Medulla oblongata (tissue), 1 donor: ENCODE measurements at regions not wholly inside any gene's neighbourhood (a gene's known extent, or its start where the extent isn't known, plus 50 kb on each side); places are given as distances from the start of the nearest gene placed in this dataset.
"Not testable (repeated sequence)": the region's sequence is repeated elsewhere in the genome, so short reads cannot be mapped to it uniquely, and the experiment has no call there.

Experiments
- DNase-seq: peaks from one replicate; pipeline ENCODE4 v3.0.0-alpha.2; 2015; ENCODE audit errors: extremely low spot score

DNA sequence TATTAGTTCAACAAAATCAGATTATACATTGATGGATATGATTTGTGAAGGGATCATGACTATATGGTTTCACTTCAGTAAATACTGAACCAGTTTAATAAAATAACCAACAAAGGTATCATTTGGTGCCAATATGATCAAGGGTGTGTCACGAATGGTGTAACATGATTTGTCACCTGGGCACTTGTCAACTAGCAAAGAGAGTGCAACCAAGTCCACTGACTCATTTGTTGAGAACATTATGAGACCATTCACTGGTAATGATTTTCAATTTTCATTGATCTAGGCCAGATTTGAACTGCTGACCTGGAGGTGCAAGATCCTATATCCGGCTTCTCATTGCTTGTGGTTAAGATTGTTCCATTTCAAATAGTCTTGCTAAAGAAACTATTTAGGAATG is 1037.9 kb downstream of the ROBO2 start:
- no peak for DNase-seq

DNA sequence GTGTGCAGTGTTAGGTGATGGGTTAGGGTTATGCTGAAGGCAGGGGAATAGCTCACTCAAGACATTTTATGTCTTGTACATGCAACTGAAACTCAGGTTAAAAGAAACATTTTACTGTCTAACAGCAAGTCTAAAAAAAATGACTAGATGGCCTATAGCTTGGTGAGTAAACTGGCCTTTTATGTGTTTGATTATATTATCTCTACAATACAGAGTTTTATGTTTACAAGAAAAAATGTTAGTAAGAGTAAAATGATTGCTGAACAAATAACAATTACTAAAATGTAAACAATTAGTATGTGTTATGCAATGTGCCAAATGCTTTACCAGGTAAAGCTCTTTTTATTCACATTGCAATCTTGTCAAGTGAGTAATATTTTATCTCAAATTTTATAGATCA is 1039.6 kb downstream of the ROBO2 start:
- DNase-seq = no peak

- no peak for DNase-seq
Observed at GRCh38 chr3:78086150-78086549, 1046.3 kb downstream of the ROBO2 start.

DNA sequence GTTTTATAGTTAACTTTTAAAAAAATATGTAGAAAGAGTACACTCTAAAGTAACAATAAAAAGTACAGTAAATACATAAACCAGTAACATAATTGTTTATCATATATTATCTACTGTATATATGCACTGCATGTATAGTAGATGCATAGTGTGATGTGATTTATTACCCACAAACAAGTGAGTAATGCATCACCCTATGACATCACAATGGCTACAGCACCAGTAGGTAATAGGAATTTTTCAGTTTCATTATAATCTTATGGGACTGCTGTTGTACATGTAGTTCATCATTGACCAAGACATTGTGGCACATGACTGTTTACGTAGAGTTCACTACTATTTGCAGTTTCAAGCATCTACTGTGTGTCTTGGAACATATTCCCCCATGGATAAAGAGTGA is 1047.2 kb downstream of the ROBO2 start:
- DNase-seq = no peak

DNA sequence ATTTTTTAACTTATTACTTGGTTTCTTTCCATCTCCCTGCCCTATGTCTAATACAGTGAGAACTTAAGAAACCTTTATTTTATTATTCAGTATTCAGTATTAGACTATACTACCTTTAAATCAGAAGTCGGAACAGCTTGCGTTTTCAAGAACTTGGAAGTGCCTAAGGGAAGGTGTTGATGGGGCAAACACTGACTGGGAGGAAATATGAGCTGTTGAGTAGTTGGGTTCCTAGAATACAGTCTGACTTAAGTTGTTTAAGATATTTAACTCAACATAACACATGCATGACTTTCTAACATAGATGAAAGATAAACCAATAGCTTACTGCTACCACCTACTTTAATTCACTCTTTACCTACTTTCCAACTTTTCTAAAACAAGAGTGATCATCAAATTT is 1048.1 kb downstream of the ROBO2 start:
- DNase-seq = no peak

DNA sequence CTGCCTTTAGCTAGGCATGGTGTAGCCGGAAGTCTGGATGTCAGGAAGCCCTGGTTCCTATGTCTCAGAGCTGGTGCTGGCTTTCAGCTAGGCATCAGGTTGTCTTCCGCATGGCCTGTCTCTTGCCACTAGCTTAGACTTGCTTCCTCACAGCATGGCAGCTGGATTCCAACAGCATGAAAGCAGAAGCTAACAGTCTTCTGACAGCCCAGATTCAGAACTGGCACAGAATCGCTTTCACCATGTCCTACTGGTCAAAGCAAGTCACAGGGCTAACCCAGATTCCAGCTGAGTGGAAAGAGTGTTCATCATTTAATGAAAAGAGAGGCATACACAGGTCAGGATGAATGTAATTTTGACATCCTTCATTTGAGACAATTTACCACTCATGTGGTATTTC is 1050.5 kb downstream of the ROBO2 start:
- DNase-seq = no peak

GRCh38 chr3:78091478-78092119 is 1051.7 kb downstream of the ROBO2 start:
- no peak for DNase-seq

GRCh38 chr3:78092574-78092973 is 1052.7 kb downstream of the ROBO2 start:
- not testable (repeated sequence) for DNase-seq

DNA sequence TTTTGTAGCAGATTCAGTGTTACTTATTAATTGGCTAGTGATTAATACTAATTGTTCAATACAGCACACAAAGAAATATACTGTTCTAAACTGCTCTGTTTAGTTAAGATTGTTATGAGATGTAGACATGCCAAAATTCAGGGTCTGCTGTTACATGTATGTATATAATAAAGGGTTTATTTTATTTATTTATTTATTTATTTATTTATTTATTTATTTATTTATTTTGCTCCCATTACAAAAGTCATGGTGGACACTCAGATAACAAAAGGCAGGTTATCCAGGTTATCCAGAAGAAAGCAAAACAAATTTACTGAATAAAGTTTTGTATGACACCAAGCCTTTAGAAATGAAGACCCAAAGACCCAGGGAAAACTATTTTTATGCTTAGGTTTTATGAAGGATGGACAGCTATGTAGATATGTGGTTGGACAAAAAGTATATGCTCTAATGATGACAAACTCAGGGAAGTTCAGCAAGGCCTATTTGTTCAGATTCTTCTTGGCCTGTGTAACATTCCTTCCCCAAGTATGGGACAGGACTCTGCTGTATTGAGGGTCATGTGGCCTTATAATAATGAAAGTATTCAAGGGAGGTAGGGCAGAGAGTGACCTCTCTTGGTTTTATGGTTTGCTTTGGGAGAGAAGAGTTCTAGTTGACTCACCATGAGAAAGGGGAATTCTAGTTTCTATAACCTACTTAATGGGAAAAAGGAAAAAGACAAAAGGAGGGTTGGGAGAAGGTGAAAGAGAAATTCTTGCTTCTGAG is 1056.8 kb downstream of the ROBO2 start:
- DNase-seq = no peak

DNA sequence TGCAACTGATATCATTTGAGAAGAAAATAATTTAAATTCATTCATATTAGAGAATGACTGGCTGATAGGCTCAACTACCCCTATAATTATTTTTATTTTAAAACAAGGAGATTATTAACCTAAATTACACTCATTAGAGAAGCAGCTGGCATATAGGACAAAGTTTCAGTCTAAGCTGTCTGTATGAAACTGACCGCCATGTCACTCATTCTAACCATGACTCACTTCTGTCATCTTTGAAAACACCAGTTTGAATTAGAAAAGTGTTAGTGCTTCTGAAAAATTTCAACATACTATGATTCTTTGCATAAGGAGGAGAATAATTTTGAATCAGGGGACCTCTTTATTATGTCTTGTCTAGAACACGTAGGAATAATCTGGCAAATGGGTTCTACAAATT is 1058.5 kb downstream of the ROBO2 start:
- DNase-seq = no peak

- DNase-seq = no peak
Observed at GRCh38 chr3:78101384-78101783, 1061.5 kb downstream of the ROBO2 start.

DNA sequence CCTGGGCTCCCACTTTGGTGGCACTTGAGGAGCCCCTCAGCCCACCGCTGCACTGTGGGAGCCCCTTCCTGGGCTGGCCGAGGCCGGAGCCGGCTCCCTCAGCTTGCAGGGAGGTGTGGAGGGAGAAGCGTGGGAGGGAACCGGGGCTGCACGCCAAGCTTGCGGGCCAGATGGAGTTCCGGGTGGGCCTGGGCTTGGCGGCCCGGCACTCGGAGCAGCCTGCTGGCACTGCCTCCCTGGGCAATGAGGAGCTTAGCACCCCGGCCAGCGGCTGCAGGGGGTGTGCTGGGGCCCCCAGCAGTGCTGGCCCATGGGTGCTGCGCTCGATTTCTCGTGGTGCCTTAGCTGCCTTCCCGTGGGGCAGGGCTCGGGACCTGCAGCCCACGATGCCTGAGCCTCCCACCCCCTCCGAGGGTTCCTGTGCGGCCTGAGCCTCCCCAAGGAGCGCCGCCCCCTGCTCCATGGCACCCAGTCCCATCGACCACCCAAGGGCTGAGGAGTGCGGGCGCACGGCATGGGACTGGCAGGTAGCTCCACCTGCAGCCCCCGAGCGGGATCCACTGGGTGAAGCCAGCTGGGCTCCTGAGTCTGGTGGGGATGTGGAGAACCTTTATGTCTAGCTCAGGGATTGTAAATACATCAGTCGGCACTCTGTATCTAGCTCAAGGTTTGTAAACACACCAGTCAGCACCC is 1068.5 kb downstream of the ROBO2 start:
- DNase-seq = not testable (repeated sequence)

GRCh38 chr3:78112291-78113010 is 1072.6 kb downstream of the ROBO2 start:
- no peak for DNase-seq

DNA sequence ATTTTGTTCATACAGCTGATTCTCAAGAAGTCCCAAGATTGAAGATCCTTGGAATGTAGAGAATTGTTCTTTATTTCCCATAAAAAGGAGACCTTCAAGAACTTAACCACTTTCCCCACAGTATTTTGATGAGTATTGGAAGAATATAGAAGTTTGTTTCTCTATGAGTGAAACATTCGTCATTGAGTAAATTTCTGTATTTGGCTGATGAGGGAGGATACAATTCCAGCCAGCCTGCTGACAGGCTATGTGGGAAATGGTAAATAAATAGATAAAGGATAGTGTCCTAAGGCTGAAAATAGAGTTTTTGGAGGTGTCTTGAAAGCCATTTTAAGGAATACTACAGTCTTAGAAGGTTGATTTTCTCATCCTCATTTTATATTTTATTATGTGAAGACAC is 1076.1 kb downstream of the ROBO2 start:
- no peak for DNase-seq

- no peak for DNase-seq
Observed at GRCh38 chr3:78116874-78117273, 1077.0 kb downstream of the ROBO2 start.

- DNase-seq = no peak
Observed at GRCh38 chr3:78123058-78123457, 1083.2 kb downstream of the ROBO2 start.

- no peak for DNase-seq
Observed at GRCh38 chr3:78129707-78130106, 1089.8 kb downstream of the ROBO2 start.

GRCh38 chr3:78130741-78131290 is 1090.9 kb downstream of the ROBO2 start:
- no peak for DNase-seq

DNA sequence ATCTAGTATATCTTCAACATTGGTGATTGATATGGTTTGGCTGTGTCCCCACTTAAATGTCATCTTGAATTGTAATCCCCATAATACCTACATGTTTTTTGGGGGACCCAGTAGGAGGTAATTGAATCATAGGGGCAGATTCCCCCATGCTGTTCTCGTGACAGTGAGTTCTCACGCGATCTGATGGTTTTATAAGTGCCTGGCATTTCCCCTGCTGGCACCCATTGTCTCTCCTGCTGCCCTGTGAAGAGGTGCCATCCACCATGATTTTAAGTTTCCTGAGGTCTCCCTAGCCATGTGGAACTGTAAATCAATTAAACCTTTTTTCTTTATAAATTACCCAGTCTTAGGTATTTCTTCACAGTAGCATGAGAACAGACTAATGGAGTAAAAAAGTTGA is 1094.6 kb downstream of the ROBO2 start:
- no peak for DNase-seq

DNA sequence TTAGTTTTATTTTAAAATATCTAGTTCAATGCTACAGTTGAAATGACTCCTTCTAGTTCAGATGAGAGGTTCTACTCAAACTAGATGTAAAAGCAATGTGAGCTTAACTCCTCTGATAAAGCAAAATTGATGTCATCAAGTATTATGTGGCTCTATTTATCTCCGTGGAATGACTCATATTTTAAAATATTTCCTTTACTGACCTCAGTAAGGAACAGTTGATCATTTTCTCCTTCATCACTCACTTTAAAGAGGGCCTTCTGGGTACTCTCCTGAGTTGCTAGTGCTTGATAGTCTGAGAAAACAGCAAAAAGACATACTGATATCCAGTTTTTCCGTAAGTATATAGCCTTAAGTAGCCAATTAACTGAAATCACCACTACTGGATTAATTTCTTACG is 1099.3 kb downstream of the ROBO2 start:
- DNase-seq = no peak

DNA sequence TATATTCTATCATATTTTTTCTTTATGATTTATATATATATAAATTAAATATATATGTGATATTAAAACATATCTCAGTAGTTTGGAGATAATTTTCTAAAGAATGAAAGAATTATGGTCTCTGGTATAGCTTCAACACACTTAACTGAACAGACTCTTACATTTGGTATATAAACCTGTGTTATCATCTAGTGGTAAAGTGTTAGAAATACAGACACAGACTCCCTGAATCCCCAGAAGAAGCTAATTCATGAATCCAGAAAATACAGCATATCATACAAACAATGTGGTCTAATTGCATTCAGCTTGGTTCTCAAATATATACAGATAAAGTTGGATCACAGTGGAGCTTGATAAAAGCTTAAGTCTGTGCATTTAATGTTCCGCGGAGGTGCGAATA is 1100.4 kb downstream of the ROBO2 start:
- no peak for DNase-seq

- no peak for DNase-seq
Observed at GRCh38 chr3:78140866-78141265, 1101.0 kb downstream of the ROBO2 start.
